ENCODE measurements at regions not wholly inside any gene's neighbourhood (a gene's known extent, or its start where the extent isn't known, plus 50 kb on each side); places are given as distances from the start of the nearest gene placed in this dataset.
"Not testable (repeated sequence)": the region's sequence is repeated elsewhere in the genome, so short reads cannot be mapped to it uniquely, and the experiment has no call there.

DNA sequence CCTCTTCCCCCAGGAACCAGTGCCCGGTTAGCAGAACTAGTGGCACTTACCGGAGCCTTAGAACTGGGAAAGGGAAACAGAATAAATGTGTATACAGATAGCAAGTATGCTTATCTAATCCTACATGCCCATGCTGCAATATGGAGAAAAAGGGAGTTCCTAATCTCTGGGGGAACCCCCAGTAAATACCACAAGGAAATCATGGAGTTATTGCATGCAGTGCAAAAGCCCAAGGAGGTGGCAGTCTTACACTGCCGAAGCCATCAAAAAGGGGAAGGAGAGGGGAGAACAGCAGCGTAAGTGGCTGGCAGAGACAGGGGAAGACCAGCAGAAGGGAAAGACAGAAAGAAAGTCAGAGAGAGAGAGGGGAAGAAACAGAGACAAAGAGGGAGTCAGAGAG is 556.7 kb upstream of the SPRY2 start:
- DNase-seq, result not testable (repeated sequence)

DNA sequence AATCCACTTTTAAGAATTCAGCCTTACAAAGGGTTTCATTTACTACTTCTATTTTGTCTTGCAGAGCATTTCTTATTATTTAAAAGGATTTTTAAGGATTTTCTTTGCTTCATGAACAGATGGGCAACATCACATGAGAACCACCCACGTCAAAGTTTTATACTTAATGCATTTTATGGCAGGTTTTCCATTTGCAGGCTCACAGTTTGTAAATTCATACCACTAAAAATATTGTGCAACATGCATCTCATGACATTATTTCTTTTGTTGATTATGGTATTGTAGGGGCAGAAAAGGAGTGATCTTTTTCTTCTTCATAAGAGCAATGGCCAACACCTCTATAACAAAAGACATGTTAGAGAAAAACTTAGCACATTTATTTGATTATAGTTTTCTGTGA is 554.0 kb upstream of the SPRY2 start:
- no peak for DNase-seq

DNA sequence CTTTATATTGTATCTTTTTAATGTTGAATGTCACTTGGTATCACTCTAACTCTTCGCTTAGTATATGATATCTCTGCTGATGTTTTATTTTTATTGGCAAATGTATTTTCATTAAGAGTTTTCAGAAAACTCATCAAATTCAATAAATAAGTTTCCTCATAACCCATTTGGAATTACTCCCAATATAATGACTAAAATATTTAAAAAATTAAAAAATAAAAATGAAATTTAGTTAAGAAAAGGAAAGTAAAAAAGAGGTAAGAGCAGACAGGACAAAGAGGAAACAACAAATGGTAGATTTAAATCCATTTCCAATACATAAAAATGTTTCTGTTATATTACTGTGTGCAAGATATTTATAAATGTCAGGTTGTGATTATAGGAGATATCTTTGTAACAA is 548.9 kb upstream of the SPRY2 start:
- no peak for DNase-seq

DNA sequence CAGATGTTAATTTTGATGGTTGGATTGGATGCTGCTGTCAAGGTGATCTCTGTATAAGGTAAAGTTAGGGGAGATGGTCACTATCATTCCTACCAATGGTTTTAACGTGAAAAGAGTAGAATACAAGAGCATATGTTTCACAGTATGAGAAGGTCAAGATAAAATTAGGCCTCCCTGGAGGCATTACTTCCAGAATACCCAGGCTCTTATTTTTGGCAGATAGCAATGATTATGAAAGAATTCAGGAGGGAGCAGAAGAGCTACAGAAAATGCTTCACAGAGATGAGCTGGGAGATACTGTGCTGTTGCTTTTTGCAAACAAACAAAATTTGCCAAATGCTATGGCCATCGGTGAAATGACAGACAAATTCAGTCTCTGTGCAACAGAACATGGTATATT is 547.5 kb upstream of the SPRY2 start:
- DNase-seq, result no peak

DNA sequence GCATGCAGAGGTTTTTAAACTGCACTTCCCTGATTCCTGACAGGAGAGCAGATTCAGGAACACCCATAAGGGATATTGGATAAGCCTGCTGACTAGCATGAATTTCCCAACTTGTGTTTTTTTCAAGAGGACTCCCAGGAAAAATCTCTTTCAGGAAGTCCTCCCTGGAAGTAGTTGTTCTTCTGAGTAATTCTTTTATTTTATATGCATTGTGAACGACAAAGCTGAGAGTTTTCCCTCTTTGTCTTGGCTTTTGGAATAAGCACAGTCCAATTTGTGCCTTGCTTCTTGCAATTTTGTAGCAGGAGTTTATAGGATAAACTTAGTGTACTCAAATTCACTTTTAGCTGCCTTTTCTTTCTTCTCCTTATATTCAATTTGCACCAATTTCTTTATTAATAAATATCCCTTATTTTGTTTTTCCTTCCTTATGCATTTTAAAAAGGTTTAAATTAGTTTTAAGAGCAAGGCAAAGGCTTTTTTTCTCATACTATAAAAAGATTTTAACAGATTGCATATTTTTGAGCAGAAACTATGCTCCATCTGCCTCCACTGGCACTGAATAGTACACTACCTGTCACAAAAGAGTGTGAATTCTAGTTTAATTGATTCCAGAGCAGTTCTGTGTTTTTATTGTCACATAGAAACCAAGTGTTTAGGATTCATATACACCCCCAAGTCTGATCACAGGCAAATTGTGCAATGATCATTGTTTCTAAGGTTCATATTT is 543.3 kb upstream of the SPRY2 start:
- no peak for DNase-seq

DNA sequence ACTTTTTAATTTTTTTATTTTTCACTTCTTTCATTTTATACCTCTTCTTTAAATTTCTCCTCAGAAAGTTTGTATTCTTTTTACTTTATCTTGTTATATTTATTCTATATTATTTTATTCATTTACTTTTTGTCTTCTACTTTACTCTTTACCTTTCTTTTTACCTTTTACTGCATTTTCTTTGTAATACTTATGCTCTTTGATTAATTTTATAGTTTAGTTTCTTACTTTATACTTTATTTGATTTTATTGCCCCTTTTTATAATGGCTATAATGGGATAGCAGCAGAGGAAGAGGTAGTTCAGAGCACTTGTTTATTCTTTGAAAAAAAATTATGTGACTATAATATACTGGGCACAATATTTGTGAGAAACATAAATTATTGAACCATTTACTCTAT is 542.6 kb upstream of the SPRY2 start:
- no peak for DNase-seq

DNA sequence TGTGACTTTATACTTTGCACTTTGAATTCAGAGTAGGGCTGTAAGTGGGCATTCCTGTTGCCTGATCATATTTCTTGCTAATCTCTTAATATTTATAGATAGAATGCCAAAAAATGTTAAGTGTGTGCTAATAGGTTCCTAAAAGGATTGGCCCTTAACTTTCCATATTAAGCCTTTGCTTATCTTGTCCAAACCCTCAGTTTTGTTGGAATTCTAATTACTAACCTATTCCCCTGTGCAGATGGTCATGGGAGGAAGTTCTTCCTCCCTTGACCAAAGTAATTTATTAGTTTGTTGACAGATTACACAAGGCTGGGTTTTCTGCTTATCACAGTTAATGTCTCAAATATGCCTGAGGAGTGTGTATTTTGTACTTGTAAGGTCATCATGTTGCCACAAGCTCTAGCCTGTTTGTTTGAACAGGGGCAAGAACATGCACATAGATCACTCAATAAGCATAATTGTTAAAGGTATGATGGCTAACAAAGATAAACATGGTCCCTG is 541.1 kb upstream of the SPRY2 start:
- DNase-seq, result no peak

DNA sequence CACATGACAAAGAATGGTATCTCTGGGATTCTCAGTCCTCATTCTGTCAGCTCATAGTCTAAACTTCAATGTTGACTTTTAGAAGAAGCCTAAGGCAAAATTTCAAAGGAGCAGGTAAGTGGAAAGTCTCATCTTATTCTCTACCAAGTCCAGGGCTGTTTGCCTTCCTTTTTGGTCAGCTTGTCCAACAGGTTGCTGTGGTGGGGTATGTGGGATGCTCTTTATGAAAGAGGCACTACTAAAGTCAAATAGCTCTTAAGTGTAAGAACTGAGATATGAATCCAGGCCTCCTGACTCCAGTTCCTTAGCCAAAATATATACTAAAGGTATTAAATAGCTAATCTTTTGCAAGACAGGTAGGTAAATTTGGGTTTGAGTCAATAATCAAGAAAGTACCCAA is 540.6 kb upstream of the SPRY2 start:
- DNase-seq, result no peak

DNA sequence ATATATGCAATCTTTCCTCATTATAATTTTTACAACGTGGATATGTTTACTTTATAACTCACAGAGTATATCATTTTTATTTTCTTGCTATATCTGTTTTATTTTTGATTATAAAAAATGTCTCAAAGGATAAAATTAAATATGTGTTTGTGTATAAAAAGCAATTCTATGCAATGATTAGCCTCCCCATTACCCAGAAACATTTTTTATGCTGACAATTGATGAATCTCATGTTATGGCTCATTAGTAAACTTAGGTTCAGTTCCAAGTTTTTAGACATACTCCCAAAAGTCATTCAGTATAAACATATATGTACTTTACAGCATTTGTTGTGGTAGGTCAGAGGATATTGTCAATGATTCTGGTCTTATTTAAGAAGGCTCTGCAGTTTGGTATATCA is 540.1 kb upstream of the SPRY2 start:
- no peak for DNase-seq

DNA sequence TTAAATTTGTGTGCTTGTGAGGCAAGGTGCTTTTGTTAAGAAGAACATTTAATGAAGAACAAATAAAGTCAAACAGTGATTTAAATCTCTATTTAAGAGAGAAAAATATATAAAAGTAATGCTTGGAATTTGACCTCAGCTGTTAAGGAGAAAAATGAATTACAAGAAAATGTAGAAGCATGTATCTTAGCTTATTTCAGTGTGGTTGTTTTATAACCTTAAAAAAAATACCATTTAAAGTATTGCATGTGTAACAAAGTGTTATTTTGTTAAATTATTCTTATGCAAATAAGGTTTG is 537.0 kb upstream of the SPRY2 start:
- no peak for DNase-seq

DNA sequence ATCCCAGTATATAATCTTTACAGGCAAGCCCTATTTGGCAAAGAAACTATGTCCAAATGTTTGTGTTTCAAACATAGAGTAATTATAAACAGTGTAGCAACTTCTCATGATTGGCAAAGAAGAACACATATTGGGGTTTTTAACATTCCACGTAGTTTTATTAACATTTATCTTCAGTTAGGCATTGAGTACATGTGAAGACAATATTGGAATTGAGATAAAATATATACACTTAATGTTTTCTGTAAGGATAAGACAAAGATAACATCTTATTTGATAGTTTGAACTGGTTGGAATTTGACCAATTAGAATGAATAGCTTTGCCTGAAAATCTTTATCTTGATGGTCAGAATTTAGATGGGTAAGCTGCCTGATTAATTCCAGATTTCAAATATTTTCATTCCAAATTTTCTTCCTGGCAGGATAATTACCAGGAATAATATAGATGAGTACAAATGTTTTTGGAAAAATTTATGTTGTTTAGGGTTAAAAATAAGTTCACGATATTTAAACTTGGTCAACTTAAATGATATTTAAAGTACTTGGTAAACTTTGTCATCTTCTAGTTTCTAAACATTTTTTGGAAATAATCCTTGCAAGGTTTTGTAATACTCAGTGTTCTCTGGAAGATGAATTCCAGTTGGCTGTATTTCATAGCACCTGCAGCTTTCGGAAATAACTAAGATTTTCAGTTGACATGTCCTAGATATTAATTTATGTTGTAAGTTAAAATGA is 536.5 kb upstream of the SPRY2 start:
- no peak for DNase-seq

DNA sequence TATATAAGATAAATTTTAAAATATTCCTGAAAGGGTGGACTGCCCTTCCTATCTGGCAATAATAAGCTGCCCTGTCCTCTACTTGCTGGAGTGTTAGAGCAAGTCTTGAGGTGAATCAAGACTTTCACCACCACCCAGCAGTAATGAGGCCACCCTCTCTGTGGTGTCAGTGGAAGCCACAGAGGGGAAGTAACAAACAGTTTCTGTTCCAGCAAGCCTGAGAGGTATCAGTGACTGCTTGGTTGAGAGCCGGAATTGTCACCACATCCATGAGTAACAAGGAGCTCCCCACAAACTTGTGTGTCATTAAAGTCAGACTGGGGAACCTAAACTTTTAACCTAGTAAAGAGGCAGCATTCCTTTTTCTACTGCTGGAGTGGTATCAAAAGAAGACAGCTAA is 532.7 kb upstream of the SPRY2 start:
- DNase-seq, result no peak

DNA sequence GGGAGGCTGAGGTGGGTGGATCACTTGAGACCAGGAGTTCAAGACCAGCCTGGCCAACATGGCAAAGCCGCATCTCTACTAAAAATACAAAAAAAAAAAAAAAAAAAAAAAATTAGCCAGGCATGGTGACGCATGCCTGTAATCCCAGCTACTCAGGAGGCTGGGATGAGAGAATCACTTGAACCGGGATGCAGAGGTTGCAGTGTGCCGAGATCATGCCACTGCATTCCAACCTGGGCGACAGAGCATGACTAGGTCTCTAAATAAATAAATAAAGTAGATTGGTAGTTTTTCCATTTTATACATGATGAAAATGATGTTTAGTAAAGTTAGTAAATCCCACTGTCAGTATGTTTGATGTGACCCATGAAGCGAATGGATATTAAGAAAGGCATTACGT is 531.0 kb upstream of the SPRY2 start:
- DNase-seq, result not testable (repeated sequence)

DNA sequence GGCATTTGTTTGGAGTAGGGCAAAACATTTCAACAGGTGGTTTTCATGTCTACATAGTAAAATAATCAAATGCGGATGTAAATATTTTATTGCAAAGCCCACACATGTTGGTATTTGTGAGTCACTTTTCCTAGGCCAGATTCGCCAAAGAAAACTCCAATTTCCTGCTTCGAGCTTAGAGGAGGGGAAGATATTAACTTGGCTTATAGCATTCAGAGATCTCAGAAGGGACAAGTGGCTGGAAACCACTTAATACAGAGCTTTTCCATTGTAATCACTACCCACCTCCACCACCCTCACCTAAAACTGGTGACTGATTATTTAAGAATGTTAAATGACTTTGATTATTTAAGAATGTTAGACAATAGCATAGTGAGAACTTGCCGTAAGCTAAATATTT is 530.6 kb upstream of the SPRY2 start:
- no peak for DNase-seq

DNA sequence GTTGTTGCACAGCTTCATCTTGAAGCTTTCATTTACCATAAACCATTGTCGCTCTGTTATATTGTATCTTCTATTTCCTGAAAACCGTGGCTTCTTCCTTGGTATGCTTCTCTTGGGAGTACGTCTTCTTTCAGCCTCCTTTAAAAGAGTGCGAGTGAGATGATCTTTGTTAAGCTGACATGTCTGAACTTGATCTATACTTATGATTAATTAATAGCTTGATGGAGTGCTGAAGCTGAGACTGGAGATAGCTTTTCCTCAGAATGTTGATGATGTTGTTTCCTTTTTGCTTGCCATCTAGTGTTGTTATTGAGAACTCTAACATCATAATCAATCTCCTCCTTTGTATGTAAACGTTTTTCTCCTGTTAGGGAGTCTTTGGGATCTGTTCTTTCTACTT is 529.3 kb upstream of the SPRY2 start:
- DNase-seq, result no peak

DNA sequence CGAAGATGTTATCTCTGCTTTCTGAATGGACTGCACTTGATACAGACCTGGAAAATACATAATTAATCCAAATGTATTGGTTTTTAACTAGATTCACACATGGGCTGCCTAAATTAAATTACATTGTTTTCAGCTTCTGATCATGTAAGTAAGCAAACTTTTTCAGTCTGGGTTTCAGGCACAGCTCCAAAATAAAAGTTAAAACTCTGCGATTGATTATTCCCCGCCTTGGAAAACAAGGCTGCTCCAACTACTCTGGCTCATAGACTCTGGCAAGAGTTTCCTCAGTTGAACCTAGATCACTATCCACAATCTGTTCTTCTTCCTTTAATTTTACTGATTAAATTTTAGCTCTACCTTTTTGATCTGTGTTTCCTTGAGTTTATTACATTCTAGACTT is 526.0 kb upstream of the SPRY2 start:
- DNase-seq, result no peak

DNA sequence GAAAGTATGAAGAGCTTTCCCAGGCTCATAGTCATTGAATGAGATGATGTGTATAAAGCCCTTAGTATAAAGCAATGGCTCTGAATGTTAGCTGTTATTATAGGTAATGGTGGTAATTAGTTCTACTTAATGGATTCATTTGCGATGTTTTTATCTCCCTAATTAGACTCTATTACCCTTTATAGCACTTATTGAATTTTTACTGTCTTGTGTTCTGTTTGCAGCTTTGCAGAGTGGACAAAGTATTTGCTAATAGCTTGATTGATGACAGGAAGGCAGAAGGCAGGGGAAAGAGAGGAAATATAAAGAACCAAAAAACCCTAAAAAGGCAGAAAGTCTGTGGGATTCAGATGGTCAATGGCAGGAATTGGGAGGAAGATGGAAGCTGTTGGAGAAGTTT is 524.4 kb upstream of the SPRY2 start:
- DNase-seq, result no peak

DNA sequence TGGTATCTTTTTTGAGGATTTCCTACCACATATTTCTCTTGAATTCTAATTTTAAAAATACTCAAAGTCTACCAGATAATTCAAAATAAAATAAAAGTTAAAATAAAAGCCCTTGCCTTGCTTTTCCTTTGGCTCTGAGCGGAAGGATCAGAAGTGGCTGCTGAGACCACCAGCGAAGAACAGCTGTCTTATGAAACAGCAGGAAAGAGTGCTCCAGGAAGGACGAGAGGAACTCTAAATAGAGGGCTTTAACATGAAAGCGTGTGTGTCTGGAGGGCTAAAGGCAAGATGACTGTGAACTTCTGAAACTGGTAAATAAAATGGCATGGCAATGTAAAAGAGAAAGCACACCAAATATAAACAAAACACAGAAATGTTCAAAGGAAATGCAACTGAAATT is 521.5 kb upstream of the SPRY2 start:
- DNase-seq, result no peak

DNA sequence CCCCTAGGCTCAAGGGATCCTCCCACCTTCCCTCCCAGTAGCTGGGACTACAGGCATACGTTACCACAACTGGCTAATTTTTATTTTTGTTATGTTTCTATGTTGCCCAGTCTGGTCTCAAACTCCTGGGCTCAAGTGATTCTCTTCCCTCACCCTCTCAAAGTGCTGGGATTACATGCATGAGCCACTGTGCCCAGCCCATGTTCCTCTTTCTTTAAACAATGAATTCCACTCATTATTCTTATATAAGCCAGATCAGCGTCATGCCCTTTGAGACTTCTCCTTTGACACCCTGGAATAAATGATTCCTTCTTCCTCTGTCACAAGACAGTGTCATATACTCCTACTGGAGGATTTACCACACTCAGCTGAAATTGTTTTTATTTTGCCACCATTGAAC is 519.9 kb upstream of the SPRY2 start:
- DNase-seq, result no peak

DNA sequence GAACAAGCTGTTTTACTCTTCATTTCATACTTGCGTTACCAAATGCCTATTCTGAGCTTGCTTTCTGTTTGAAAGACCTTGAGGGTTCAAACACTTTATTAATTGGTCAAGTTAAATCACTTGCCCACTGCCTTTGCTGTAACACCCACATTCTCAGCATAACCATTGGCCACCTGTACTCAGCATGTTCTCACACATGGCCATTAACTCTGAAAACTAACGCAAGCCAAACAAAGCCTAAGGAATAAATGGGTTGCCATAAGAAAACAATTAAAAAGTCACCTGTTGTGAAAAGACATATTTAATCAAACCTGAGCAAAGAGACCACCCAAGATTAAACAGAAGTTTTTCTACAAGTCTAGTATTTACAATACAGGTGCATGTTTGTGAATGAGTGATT is 517.2 kb upstream of the SPRY2 start:
- no peak for DNase-seq

DNA sequence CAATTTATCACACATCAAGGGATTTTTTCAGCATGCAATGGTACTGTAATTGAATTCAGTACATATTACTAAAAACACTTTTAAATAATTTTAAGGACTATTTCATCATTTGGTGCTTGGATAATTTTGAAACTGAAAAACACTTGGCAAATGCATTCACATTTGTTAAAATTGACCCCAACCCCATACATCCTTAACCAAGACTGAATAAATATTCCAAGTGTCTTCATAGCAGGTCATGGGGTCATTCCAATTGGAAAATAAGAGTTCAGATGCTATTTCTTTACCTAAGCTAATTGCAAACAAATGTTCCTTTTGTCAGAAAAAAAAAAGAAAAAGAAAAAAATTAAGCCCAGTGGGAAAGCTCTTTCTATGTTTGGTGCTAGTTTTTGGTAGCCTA is 516.4 kb upstream of the SPRY2 start:
- DNase-seq, result no peak

DNA sequence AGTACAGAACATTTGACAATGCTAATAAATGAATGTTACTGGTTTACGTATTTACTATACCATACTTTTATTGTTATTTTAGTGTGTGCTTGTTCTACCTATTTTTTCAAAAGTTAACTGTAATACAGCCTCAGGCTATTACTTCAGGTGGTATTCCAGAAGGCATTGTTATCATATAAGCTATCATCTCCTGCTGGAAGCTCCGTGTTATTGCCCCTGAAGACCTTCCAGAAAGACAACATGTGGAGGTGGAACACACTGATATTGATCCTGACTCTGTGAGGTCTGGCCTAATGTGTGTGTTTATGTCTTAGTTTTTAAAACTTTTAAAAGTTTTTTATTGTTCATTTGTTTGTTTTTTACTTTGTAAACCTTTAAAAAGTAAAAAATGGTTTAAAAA is 509.8 kb upstream of the SPRY2 start:
- DNase-seq, result no peak

DNA sequence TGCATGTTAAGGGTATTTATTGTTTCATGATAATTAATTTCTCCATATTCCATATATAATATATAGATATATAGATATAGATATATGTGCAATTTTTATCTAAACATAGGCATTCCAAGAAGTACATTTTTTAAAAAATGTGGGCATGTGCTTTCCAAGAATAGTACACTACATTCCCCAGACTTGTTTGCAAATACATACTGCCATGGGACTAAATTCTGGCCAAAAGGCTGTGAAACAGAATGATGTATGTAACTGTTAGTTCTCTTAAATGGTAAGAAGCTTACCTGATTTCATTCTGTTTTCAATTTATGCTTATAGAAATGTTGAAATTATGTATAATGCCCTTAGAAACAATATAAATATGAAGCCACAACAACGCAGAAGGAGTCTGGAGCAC is 503.2 kb upstream of the SPRY2 start:
- DNase-seq, result no peak

DNA sequence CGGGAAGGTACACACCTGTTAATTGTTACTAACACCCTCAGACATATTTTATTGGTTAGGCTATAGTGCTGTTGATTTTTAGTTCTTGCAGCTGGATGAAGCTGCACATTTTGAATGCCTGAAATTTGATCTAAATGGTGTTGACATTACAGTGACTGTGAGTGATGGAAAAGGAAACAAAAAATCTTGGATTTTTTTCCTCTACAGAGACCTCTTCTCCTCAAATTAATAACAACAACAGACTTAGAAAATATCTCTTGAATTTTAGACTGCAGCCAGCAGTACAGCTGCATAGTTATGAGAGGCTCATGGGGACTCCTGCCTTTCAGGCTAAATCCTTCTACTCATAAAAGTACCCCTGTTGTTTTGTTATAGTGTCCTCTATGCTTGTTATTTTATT is 500.5 kb upstream of the SPRY2 start:
- no peak for DNase-seq

Measured in stimulated activated CD4-positive, alpha-beta T cell treated with anti-CD3 and anti-CD28 coated beads, Interleukin-4, amount 100 ng/mL, for 24 hours (primary cell).